K562 (cell line): ENCODE measurements at regions not wholly inside any gene's neighbourhood (a gene's known extent, or its start where the extent isn't known, plus 50 kb on each side); places are given as distances from the start of the nearest gene placed in this dataset.

Experiments used
- ATAC-seq: fragments of 200-7000 bp; cut with Tn5 transposase; 3 replicates; pipeline ENCODE4 v1.9.1; 2020; ENCODE audit warnings: moderate library complexity
- BruUV-seq: library from RNA; stranded (reverse); fragments of 400-500 nt; replicated peaks from 2 replicates; lab custom pipeline; 2021; lab: Mats Ljungman, UMichigan
- CTCF ChIA-PET: fragments of 300-600 bp; formaldehyde crosslinking; extraction: SDS; loops from one replicate; lab custom pipeline; 2021; ENCODE audit warnings: low intra/inter-chr PET ratio; lab: Yijun Ruan, JAX
- POLR2A ChIA-PET: fragments of 300-600, 350-650 bp; sonication (Branson Sonifier 250); formaldehyde crosslinking; extraction: SDS; loops from one replicate; lab custom pipeline; 2021; ENCODE audit warnings: antibody characterized with exemption, inconsistent platforms; lab: Yijun Ruan, JAX
- DNase-seq, 4 experiments: peaks; one replicate each; pipeline versions ENCODE4 v3.0.0 to v3.0.0-alpha.2; 2011 to 2018; ENCODE audit warnings: low spot score in 3 of 4, mixed read lengths in 3 of 4; ENCODE audit errors: extremely low read depth in 1 of 4
- FAIRE-seq: peaks from 2 replicates; lab custom pipeline; 2011; peaks lifted over from hg19 to GRCh38; lab: Jason Lieb, UNC
- H2AFZ ChIP-seq: 2 replicates; pipeline ENCODE4 v1.6.0; 2011; ENCODE audit warnings: low read depth, low read length, control low read depth, inconsistent platforms
- H3K27ac ChIP-seq: fragments of 200-600 bp; 3 replicates; pipeline ENCODE4 v1.8.0; 2011; ENCODE audit warnings: low read depth, mild to moderate bottlenecking, control low read depth, inconsistent platforms, low read length, moderate library complexity, mixed read lengths; ENCODE audit errors: extremely low read depth
- H3K27me3 ChIP-seq, 2 experiments: fragments of 300-600 bp in 1 of 2; 2 replicates in 1 of 2; 3 replicates in 1 of 2; pipeline versions ENCODE4 v1.6.0 to v1.8.0; 2011; ENCODE audit warnings: inconsistent platforms in 2 of 2, low read length in 2 of 2, mild to moderate bottlenecking in 1 of 2, mixed read lengths in 1 of 2, moderate library complexity in 1 of 2; ENCODE audit not compliant: control insufficient read depth in 2 of 2, insufficient read depth in 2 of 2
- H3K36me3 ChIP-seq: fragments of 300-600 bp; 3 replicates; pipeline ENCODE4 v1.8.0; 2011; ENCODE audit warnings: mild to moderate bottlenecking, low read length, inconsistent platforms; ENCODE audit not compliant: control insufficient read depth, insufficient read depth
- H3K4me1 ChIP-seq, 2 experiments: fragments of 200-600 bp in 1 of 2; replicated peaks in 1 of 2; 2 replicates in 1 of 2; 3 replicates in 1 of 2; pipeline versions ENCODE4 v1.5.1 to v1.8.0; 2011; ENCODE audit warnings: inconsistent platforms in 2 of 2, low read length in 2 of 2, mild to moderate bottlenecking in 1 of 2, mixed read lengths in 1 of 2, moderate library complexity in 1 of 2; ENCODE audit not compliant: control insufficient read depth in 2 of 2, insufficient read depth in 2 of 2
- H3K4me2 ChIP-seq: 2 replicates; pipeline ENCODE4 v1.6.1; 2011; ENCODE audit warnings: low read length, control low read depth, inconsistent platforms, mixed read lengths; ENCODE audit not compliant: insufficient read depth
- H3K4me3 ChIP-seq: fragments of 200-600 bp; sonication (generic), shearing (Covaris generic); 2 replicates; pipeline ENCODE4 v1.5.1; 2016; ENCODE audit warnings: control low read depth, inconsistent platforms
- H3K79me2 ChIP-seq: fragments of 200-600 bp; 3 replicates; pipeline ENCODE4 v1.8.0; 2011; ENCODE audit warnings: low read length, inconsistent platforms; ENCODE audit not compliant: control insufficient read depth, insufficient read depth
- H3K9ac ChIP-seq, 2 experiments: 2 replicates each; pipeline versions ENCODE4 v1.6.0 to v1.6.1; 2011; ENCODE audit warnings: low read depth in 2 of 2, low read length in 2 of 2, control low read depth in 1 of 2, inconsistent platforms in 1 of 2, mild to moderate bottlenecking in 1 of 2, mixed read lengths in 1 of 2; ENCODE audit not compliant: insufficient read depth in 1 of 2
- H3K9me1 ChIP-seq: one replicate; pipeline ENCODE4 v1.6.0; 2011; ENCODE audit warnings: inconsistent platforms, mild to moderate bottlenecking, low read length, moderate library complexity; ENCODE audit not compliant: control insufficient read depth, insufficient read depth
- H3K9me3 ChIP-seq: replicated peaks from 2 replicates; pipeline ENCODE4 v1.5.1; 2011; ENCODE audit warnings: low read depth, low read length, inconsistent platforms; ENCODE audit not compliant: control insufficient read depth, insufficient read depth
- H4K20me1 ChIP-seq: replicated peaks from 2 replicates; pipeline ENCODE4 v1.6.1; 2011; ENCODE audit warnings: low read length, inconsistent platforms, mixed read lengths; ENCODE audit not compliant: control insufficient read depth, insufficient read depth
- ARID2 ChIP-seq: fragments of 450-650 bp; IDR thresholded peaks from 2 replicates; pipeline ENCODE4 v1.6.1; 2017; ENCODE audit warnings: antibody characterized with exemption, mild to moderate bottlenecking
- CHD7 ChIP-seq: fragments of 200-600 bp; sonication (generic); IDR thresholded peaks from one replicate; pipeline ENCODE4 v1.6.1; 2012; ENCODE audit warnings: mild to moderate bottlenecking, low read depth, low read length, inconsistent platforms
- DIDO1 ChIP-seq: fragments of 450-650 bp; IDR thresholded peaks from 2 replicates; pipeline ENCODE4 v1.6.1; 2016; ENCODE audit warnings: low read depth, missing biosample characterization, missing genetic modification characterization
- HNRNPUL1 ChIP-seq: fragments of 200-400 bp; formaldehyde crosslinking; IDR thresholded peaks from 2 replicates; pipeline ENCODE4 v1.6.1; 2017; ENCODE audit warnings: low read length
- MAFG ChIP-seq: fragments of 450-650 bp; conservative IDR thresholded peaks from 2 replicates; pipeline ENCODE4 v1.6.1; 2016; ENCODE audit warnings: missing genetic modification characterization, missing compliant biosample characterization
- NFRKB ChIP-seq: fragments of 450-650 bp; IDR thresholded peaks from 2 replicates; pipeline ENCODE4 v1.6.1; 2016; ENCODE audit warnings: low read depth
- SRSF9 ChIP-seq: fragments of 200-400 bp; formaldehyde crosslinking; IDR thresholded peaks from 2 replicates; pipeline ENCODE4 v1.6.1; 2017; ENCODE audit warnings: low read depth, low read length, borderline replicate concordance
- USF1 ChIP-seq: sonication (generic); formaldehyde crosslinking; IDR thresholded peaks from 2 replicates; pipeline ENCODE4 v1.9.0; 2022; ENCODE audit warnings: mild to moderate bottlenecking, missing genetic modification reagents
- ZNF764 ChIP-seq: fragments of 250-450 bp; sonication (Bioruptor Pico); IDR thresholded peaks from 2 replicates; pipeline ENCODE4 v1.4.0; 2020; ENCODE audit warnings: low read depth, mild to moderate bottlenecking, moderate library complexity
- WGBS: fragments of 100-300 bp; shearing (Covaris generic); methylation state at CpG from one replicate; pipeline ENCODE4 v1.1.6; 2016; ENCODE audit warnings: low coverage, mixed read lengths; ENCODE audit not compliant: insufficient coverage; ENCODE audit errors: missing lambda C conversion rate; 5-methylcytosine and 5-hydroxymethylcytosine counted together
- in situ Hi-C: fragments of 300-500 bp; cut with MboI; formaldehyde crosslinking; loops from 4 replicates; pipeline ENCODE4 v1.15.0; 2018; ENCODE audit warnings: inconsistent platforms, mixed read lengths
- intact Hi-C: fragments of 100-400 bp; cut with micrococcal nuclease; formaldehyde crosslinking; loops from 2 replicates; pipeline ENCODE4 v1.14.2; 2022

- no peak overlapping the region for H3K27ac ChIP-seq
- H3K9me3 ChIP-seq: no peaks in the 10 kb centered on the region
- intact Hi-C loops (no loop called here), in situ Hi-C loops (no loop called here)
- H3K36me3 ChIP-seq: no peaks in the 10 kb centered on the region
- no peaks in the 10 kb centered on the region for H4K20me1 ChIP-seq
- no TSS peak for BruUV-seq
- H3K4me2 ChIP-seq: no peak overlapping the region
- H2AFZ ChIP-seq: no peak overlapping the region
- H3K4me1 ChIP-seq: no peaks in the 10 kb centered on the region
- WGBS: 10% methylated on average over 3 of the region's 3 CpGs
- DNase-seq: no peak
- CTCF ChIA-PET: no interaction called here
- no peak overlapping the region for H3K4me3 ChIP-seq
- H3K27me3 ChIP-seq: no peaks in the 10 kb centered on the region
- POLR2A ChIA-PET: no interaction called here
- H3K9me1 ChIP-seq: no peaks in the 10 kb centered on the region
- no peak for FAIRE-seq
- no peak for ATAC-seq
- H3K79me2 ChIP-seq: no peaks in the 10 kb centered on the region
- H3K9ac ChIP-seq: no peak overlapping the region
- TF ChIP-seq SRSF9: no peak
- TF ChIP-seq ZNF764: no peak
- no peak for TF ChIP-seq ARID2
- no peak for TF ChIP-seq DIDO1 (tag)
- TF ChIP-seq CHD7: no peak
- TF ChIP-seq HNRNPUL1: no peak
- TF ChIP-seq USF1 (CRISPR knock-in tag): no peak
- TF ChIP-seq NFRKB: no peak
- TF ChIP-seq MAFG (tag): no peak
Measured at GRCh38 chr14:100994756-100995330, 91.3 kb upstream of the RTL1 start.
